Fibroblast of lung (primary cell): ENCODE measurements at regions not wholly inside any gene's neighbourhood (a gene's known extent, or its start where the extent isn't known, plus 50 kb on each side); places are given as distances from the start of the nearest gene placed in this dataset.

Experiments
- CTCF ChIP-seq, 2 donors: IDR thresholded peaks in 1 of 2; conservative IDR thresholded peaks in 1 of 2; 1 replicate in 1 of 2; 2 replicates in 1 of 2; pipeline ENCODE4 v1.5.1; 2011 to 2012; ENCODE audit warnings: low read length in 2 of 2, control low read depth in 1 of 2, inconsistent platforms in 1 of 2, low read depth in 1 of 2, mild to moderate bottlenecking in 1 of 2
- EZH2 ChIP-seq: IDR thresholded peaks from 2 replicates; pipeline ENCODE4 v1.5.1; 2012; ENCODE audit warnings: low read length, control low read depth, mild to moderate bottlenecking; ENCODE audit errors: missing control alignments

- no peak for TF ChIP-seq EZH2
- TF ChIP-seq CTCF (conservative IDR thresholded peaks at IDR 0.05 in 1 of 2, IDR thresholded peaks at IDR 0.05 in 1 of 2; ENCODE audit: low read depth in 1 of 2, low read length in 2 of 2), result no peak
Measured at GRCh38 chr5:117242028-117242427, 667.4 kb upstream of the SEMA6A start.
